ENCODE measurements at regions not wholly inside any gene's neighbourhood (a gene's known extent, or its start where the extent isn't known, plus 50 kb on each side); places are given as distances from the start of the nearest gene placed in this dataset.
A peak's percentile ranks its signal among the peaks of the same experiment; 100 is the strongest.

DNA sequence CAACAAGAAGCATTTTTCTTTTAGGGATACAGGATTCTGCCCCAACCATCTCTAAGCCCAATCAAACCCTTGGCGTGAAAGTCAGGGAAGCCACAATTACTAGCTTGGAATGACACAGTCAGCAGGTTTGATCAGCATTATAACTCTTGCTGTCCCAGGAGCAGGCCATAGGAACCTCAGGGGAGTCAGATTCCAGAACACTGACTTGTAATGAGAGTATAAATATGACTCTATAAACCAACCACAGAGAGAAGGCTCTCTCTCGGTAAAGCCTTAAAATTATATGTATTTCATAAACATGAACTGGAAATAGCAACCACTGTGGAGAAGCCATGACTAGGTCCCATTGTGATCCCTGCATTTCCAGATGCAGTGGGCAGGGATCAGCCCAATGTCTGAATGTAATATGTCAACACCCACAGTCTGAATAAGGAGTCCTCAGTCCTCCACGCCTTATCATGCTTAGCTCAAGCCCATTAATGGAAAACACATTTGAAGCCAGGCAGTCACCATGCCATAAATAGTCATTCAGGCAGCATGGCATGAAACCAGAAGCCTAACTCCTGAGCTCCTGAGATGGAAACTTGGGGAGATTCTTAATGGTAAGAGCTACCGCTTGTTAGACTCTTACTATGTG is 99.1 kb upstream of the MTNR1B start:
- DNase-seq (ENCODE audit: low spot score): no peak

GRCh38 chr11:92873551-92873950 is 95.9 kb upstream of the MTNR1B start:
- no peak for DNase-seq (ENCODE audit: low spot score)

GRCh38 chr11:92875473-92875872 is 94.0 kb upstream of the MTNR1B start:
- DNase-seq (ENCODE audit: low spot score): no peak

- DNase-seq (ENCODE audit: low spot score): no peak
These were observed 90.4 kb upstream of the MTNR1B start for GRCh38 chr11:92879086-92879485.

DNA sequence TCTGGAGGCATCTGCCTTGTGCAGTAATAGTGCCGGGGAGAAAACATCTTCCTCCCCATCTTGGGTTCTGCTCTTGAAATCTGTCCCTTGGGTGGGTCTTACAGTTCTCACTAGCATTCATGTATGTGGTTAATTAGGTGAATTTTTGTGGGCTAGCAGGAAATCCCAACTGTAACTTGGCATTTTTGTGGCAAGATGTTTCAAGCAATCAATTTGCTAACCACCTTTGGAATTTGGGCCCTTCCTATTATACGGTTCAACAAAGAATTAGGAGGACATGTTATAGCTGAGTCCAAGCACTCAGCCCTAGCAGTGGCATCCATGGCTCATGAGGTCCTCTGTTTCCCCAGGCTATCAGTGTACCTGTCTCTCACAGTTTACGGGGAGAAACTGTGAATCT is 89.1 kb upstream of the MTNR1B start:
- no peak for DNase-seq (ENCODE audit: low spot score)

DNA sequence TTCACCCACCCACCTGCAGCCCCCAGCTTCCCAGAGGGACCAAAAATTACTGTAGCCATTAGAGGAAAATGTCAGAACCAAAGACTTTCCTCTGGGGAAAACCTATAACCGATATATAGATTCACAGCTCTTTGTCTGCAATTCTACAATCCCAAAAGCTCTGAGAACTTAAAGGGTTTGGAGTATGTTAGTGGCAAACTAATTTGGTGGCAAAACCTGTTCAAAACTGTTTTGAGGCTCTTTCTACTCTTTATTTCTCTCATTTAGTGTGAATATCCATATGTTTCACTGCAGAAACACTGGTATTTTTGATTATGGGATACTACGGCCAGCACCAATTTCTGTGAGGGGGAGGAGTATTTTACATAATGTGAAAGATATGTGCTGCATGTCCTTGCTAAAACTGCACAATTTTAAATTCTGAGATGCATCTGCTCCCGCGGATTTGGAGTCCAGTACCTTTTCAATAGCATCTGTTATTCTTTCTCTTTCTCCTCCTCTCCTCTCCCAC is 87.5 kb upstream of the MTNR1B start:
- DNase-seq (ENCODE audit: low spot score): no peak

DNA sequence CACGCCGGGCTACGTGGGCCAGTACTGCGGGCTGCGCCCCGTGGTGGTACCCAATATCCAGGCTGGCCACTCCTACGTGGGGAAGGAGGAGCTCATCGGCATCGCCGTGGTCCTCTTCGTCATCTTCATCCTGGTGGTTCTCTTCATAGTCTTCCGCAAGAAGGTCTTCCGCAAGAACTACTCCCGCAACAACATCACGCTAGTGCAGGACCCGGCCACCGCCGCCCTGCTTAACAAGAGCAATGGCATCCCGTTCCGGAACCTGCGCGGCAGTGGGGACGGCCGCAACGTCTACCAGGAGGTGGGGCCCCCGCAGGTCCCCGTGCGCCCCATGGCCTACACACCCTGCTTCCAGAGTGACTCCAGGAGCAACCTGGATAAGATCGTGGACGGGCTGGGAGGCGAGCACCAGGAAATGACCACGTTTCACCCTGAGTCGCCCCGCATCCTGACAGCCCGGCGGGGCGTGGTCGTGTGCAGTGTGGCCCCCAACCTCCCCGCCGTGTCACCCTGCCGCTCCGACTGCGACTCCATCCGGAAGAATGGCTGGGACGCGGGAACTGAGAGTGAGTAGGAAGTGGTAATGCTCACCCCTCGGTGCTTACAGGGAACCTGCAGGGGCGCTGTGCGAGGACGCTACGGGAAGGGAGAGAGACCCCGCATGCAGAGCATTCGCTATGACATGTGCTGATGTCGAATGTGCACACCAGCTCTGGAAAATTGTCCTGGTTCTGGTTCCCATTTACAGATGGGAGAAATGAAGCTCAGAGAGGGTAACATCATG is 86.4 kb upstream of the MTNR1B start:
- DNase-seq (ENCODE audit: low spot score): no peak

GRCh38 chr11:92885600-92885999 is 83.9 kb upstream of the MTNR1B start:
- no peak for DNase-seq (ENCODE audit: low spot score)

- peak; percentile 84 for DNase-seq (ENCODE audit: low spot score)
These were observed 83.1 kb upstream of the MTNR1B start for GRCh38 chr11:92886243-92886905.

DNA sequence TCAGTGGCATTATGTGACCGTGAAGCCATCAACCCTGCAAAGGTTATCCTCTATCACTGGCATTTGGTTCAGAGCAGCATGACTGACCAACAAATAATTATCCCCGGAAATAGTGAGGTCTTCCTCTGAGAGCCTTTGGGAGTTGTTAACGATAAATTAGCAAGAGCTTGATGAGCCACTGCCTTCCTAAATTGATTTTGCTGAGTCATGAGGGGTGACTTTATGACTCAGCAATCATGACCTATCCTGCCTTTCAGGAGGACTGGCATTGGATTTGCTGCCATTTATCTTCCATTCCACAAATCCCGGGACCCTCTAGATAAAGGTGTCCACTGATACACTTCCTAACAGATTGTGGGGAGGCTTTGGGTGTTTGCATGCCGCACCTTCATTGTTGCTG is 80.8 kb upstream of the MTNR1B start:
- DNase-seq (ENCODE audit: low spot score): no peak

DNA sequence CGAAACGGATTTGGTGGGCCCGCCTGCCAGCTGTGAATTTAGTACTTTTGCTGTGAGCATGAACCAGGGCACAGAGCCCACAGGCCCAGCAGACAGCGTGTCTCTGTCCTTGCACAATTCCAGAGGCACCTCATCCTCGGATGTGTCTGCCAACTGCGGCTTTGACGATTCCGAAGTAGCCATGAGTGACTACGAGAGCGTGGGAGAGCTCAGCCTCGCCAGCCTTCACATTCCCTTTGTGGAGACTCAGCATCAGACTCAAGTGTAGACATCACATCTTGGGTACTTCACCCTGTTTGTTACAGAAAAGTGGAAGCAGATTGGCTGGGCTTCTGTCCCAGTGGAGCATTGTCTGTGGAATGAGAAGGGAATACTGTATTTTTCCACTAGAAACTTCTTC is 78.6 kb upstream of the MTNR1B start:
- no peak for DNase-seq (ENCODE audit: low spot score)

DNA sequence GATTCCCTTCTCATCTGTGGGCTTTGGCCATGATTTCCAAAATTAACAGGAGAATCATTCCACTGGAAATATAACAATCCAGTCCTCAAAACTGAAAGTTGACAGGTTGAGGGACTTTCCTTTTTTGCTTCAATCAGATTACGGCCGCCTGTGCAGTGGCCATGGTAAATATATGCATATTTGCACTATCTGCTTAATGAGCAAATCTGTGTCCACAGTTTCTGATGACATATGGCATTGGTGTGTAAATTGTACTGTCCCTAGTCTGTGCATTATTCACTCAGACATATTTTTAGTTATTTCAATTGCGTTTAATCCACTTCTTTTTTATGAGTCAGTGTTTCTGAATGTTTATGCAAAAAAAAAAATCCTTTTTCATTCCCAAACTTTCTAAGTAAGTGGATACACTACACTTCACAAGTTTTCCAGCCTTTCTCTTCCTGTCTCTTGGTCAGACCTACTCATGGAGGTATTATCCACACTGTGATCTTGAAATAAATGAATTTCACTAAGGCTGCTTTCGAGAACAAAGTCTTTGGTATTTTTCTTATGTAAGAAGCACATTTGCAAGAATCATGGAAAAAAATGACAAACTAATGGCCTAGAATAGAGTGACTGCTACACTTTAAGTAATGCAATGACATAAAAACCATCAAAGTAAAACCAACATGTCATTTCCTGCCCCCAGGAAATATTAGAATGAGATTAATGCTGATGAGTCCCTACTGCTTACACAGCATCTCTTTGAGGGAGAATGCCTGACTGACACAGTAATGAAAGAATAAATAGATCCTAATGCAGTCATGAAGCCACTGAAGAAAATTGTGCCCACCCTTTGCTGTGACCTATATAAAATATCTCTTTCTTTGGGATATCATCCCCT is 76.4 kb upstream of the MTNR1B start:
- DNase-seq (ENCODE audit: low spot score): no peak

- DNase-seq (ENCODE audit: low spot score): no peak
These were observed 75.3 kb upstream of the MTNR1B start for GRCh38 chr11:92894197-92894596.

DNA sequence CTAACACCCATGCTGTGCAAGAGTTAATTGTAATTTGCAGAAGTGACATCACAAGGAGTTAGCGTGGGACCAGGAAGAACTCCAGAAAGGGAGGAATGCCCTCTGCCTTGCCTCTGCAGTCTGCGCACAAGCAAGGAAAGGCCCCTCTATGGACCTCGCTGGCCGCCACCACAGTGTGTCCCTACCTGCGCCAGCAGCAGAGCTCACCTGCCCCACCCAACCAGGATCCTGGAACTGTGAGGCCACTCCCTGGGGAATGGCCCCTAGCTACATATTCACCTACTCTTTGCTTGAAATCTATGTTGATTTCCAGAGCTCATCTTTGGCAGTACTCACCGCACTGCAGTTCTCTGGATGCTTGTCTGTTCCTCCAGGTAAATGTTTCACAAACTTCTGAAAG is 72.0 kb upstream of the MTNR1B start:
- DNase-seq (ENCODE audit: low spot score): no peak

DNA sequence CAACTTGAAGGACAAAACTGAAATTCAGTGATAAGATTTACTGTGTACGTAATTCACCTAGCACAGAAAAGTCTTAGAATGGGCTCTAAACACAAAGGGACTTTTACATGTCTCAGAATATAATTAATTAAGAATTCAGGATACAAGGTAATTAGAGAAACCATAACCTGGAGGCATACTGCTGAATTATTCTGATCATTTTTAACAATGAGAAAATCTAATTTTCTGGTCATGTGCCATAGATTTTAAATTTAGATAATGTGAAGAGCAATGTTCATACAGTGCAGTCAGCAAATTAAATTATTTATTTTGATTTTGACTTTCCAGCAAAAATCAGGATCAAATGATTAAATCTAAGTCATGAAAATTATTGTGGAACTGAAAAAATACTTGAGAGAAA is 67.0 kb upstream of the MTNR1B start:
- no peak for DNase-seq (ENCODE audit: low spot score)

DNA sequence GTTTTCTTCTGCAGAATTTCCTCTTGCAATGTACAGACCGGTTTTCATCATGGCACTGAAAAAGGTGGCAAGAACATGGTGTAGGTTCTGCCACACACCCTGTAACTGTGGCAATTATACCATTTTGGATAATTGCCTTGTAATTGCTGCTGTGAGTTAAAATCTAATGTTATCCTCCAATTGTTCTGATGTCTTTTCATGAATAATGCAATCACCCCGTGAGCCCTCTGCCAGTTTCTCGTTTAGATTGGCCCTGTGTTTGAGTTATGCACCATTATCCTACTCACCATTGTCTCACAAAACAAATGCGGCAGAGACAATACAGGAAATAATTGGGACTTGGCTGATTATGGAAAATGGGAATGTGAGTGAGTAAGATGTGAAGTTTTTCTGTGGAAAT is 61.8 kb upstream of the MTNR1B start:
- DNase-seq (ENCODE audit: low spot score): no peak

DNA sequence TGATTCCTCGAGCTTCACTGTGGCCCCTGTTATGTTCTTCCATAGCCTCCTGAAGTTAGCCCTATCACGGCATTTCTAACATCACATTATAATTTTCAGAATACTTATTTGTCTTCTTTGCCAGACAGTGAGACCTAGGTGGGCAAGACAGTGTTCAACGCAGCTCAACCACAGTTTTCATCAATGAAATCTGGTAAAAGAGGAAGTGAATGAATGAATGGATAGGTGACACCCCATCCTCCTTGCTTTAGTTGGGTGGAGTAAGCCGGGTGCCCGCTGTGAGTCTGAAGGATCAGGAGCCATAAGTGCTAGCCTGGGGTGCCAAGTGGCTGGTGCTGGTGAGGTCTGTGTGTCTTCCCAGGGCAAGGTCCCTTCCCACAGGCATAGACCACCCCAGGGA is 60.2 kb upstream of the MTNR1B start:
- no peak for DNase-seq (ENCODE audit: low spot score)

- no peak for DNase-seq (ENCODE audit: low spot score)
These were observed 58.0 kb upstream of the MTNR1B start for GRCh38 chr11:92911478-92911877.

DNA sequence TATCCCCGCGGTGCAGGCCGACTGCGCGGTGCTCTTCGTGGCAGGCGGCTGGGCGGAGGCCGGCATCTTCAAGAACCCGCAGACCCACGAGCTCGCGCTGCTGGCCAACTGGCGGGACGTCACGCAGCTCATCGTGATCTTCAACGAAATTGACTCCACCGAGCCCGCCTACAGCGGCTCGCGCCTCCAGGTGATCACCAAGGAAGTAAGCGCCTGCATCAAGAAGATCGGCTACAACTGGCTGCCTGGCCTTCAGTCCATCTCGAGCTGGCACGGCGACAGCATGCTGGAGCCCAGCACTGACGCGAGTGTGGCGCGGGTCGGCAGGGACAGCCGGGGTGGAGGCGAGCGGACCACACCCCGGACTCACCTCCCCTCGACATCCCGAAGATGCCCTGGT is 53.9 kb upstream of the MTNR1B start:
- no peak for DNase-seq (ENCODE audit: low spot score)

GRCh38 chr11:92916299-92916698 is 53.2 kb upstream of the MTNR1B start:
- no peak for DNase-seq (ENCODE audit: low spot score)

- DNase-seq (ENCODE audit: low spot score): no peak
These were observed 51.5 kb upstream of the MTNR1B start for GRCh38 chr11:92917927-92918326.

- no peak for DNase-seq (ENCODE audit: low spot score)
These were observed 50.4 kb upstream of the MTNR1B start for GRCh38 chr11:92919048-92919447.

Measured in Ammon's horn (tissue), 1 donor.